IgD-negative memory B cell (primary cell): ENCODE measurements at regions not wholly inside any gene's neighbourhood (a gene's known extent, or its start where the extent isn't known, plus 50 kb on each side); places are given as distances from the start of the nearest gene placed in this dataset.

Source experiments
- H3K27ac Mint-ChIP-seq, 3 donors: one replicate each; pipeline ENCODE4 v1.8.0; 2020 to 2022; ENCODE audit warnings: mild to moderate bottlenecking in 3 of 3, mixed read lengths in 3 of 3, moderate library complexity in 1 of 3
- H3K27me3 Mint-ChIP-seq: one replicate; pipeline ENCODE4 v1.8.0; 2021; ENCODE audit warnings: mixed read lengths
- H3K36me3 Mint-ChIP-seq: one replicate; pipeline ENCODE4 v1.8.0; 2020; ENCODE audit warnings: mild to moderate bottlenecking, mixed read lengths
- H3K4me1 Mint-ChIP-seq, 3 donors: one replicate each; pipeline ENCODE4 v1.8.0; 2020 to 2022; ENCODE audit warnings: mixed read lengths in 3 of 3, mild to moderate bottlenecking in 1 of 3
- H3K4me3 Mint-ChIP-seq, 4 donors: one replicate each; pipeline ENCODE4 v1.8.0; 2020 to 2022; ENCODE audit warnings: mild to moderate bottlenecking in 4 of 4, mixed read lengths in 4 of 4, moderate library complexity in 3 of 4
- H3K9me3 Mint-ChIP-seq, 3 donors: one replicate each; pipeline ENCODE4 v1.8.0; 2020 to 2021; ENCODE audit warnings: mixed read lengths in 3 of 3, mild to moderate bottlenecking in 1 of 3

GRCh38 chr2:235293061-235293460, 200.8 kb upstream of the AGAP1 start:
- Mint-ChIP-seq H3K4me3 (no peak overlapping the region), H3K27me3 (peaks cover 1% of the 10 kb centered on the region), H3K4me1 (no peaks in the 10 kb centered on the region), H3K36me3 (no peaks in the 10 kb centered on the region), H3K9me3 (peaks cover 1 to 8% (median 4%) of the 10 kb centered on the region in 3 donors), H3K27ac (no peak overlapping the region)

GRCh38 chr2:235295831-235296230, 198.0 kb upstream of the AGAP1 start:
- peaks cover 1% of the 10 kb centered on the region for H3K27me3 Mint-ChIP-seq
- H3K4me1 Mint-ChIP-seq: no peaks in the 10 kb centered on the region
- H3K27ac Mint-ChIP-seq: no peak overlapping the region
- H3K9me3 Mint-ChIP-seq: peaks cover 1 to 8% (median 4%) of the 10 kb centered on the region in 3 donors
- H3K4me3 Mint-ChIP-seq: no peak overlapping the region
- no peaks in the 10 kb centered on the region for H3K36me3 Mint-ChIP-seq

DNA sequence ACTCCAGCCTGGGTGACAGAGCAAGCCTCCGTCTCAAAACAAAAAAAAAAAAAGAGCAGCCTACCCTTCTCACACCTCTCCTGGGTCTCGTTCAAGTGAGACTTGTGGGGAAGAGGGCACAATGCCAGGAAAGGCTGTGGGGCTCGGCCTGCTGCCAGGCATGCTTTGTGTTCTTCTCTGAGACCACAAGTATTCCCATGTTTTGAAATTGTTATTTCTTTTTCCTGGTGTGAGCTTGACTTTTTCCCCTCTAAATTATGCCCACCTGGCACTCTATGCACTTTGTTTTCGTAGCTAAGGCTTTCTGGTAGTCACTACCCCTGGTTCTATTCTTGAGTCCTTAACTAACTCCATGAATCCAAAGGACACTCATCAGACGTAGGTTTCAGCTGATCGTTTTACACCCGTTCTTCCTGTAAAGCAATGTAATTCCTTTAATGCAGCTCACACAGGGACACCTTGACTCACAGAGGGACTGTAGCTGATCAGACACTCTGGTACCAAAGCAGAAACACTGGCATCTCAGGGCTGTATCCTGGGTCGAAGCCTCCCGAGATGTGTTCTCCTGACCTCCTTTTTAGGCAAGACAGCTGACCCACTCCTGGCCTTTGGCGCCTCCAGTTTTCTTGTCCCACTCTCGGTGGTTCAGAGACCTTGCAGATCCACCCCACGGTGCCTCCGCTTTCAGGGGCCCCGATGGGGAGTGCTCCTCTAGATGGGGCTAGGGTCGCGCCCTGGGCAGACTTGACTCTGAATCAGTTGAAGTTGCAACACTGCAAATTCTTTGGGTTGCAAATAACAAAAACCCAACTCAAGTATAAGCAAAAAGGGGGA, 193.3 kb upstream of the AGAP1 start:
- Mint-ChIP-seq H3K27me3 (peaks cover 2% of the 10 kb centered on the region), H3K4me3 (no peak overlapping the region), H3K27ac (no peak overlapping the region), H3K9me3 (peaks cover 1 to 8% (median 4%) of the 10 kb centered on the region in 3 donors), H3K4me1 (no peaks in the 10 kb centered on the region), H3K36me3 (no peaks in the 10 kb centered on the region)

GRCh38 chr2:235301202-235302076, 192.4 kb upstream of the AGAP1 start:
- H3K4me3 Mint-ChIP-seq: no peak overlapping the region
- H3K27ac Mint-ChIP-seq: no peak overlapping the region
- peaks cover 2% of the 10 kb centered on the region for H3K27me3 Mint-ChIP-seq
- no peaks in the 10 kb centered on the region for H3K36me3 Mint-ChIP-seq
- H3K9me3 Mint-ChIP-seq: peaks cover 4 to 8% (median 6%) of the 10 kb centered on the region in 3 donors
- no peaks in the 10 kb centered on the region for H3K4me1 Mint-ChIP-seq

DNA sequence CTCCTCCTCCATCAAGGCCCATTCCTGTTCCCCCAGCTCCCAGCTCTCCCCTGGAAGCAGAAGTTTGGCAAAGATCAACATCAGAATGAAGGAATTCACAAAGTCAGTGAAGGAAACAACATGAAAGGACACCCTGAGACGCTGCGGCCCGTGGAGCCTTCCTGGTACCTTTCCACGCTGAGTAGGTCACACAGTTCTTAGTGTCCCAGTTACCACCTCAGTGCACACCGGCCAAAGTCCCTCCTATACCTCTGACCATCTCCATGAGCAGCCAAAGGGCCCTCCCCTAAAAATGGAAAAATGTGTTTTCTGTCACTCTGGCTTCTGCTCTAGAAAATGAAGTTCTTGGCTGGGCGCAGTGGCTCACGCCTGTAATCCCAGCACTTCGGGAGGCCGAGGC, 191.6 kb upstream of the AGAP1 start:
- Mint-ChIP-seq H3K4me1 (no peaks in the 10 kb centered on the region), H3K27me3 (peaks cover 1% of the 10 kb centered on the region), H3K9me3 (peaks cover 4 to 5% (median 5%) of the 10 kb centered on the region in 3 donors), H3K27ac (no peak overlapping the region), H3K4me3 (no peak overlapping the region), H3K36me3 (no peaks in the 10 kb centered on the region)

- H3K4me1 Mint-ChIP-seq: no peaks in the 10 kb centered on the region
- peaks cover 1% of the 10 kb centered on the region for H3K27me3 Mint-ChIP-seq
- H3K27ac Mint-ChIP-seq: peak overlapping the region in 1 of 3 donors; percentile 40
- no peaks in the 10 kb centered on the region for H3K36me3 Mint-ChIP-seq
- no peak overlapping the region for H3K4me3 Mint-ChIP-seq
- H3K9me3 Mint-ChIP-seq: peaks cover 0 to 3% (median 3%) of the 10 kb centered on the region in 3 donors
Measured at GRCh38 chr2:235303499-235304291, 190.1 kb upstream of the AGAP1 start.

DNA sequence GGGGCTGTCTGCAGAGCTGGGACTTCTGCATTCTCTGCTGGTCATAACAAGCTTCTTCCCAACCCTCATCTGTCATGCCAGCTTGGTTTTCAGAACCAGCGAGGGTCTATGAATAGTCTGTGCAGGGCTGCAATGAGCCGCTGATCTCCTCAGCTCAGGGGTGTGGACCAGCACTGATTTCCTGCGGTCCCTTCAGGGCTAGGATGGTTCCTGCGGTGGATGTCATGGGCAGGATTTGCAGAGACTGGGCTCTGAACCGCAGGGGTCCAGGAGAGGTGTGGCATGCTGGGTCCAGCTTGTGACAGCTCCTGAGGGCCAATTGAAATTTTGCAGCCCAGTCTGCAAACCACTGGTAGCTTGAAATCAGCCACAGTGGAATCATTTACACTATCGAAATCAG, 188.2 kb upstream of the AGAP1 start:
- Mint-ChIP-seq H3K27me3 (peaks cover 4% of the 10 kb centered on the region), H3K4me1 (no peaks in the 10 kb centered on the region), H3K9me3 (peaks cover 3 to 4% (median 3%) of the 10 kb centered on the region in 3 donors), H3K36me3 (no peaks in the 10 kb centered on the region), H3K27ac (no peak overlapping the region), H3K4me3 (no peak overlapping the region)

- peaks cover 3% of the 10 kb centered on the region for H3K27me3 Mint-ChIP-seq
- H3K4me3 Mint-ChIP-seq: no peak overlapping the region
- H3K4me1 Mint-ChIP-seq: no peaks in the 10 kb centered on the region
- no peak overlapping the region for H3K27ac Mint-ChIP-seq
- H3K36me3 Mint-ChIP-seq: no peaks in the 10 kb centered on the region
- peaks cover 3 to 7% (median 4%) of the 10 kb centered on the region in 3 donors for H3K9me3 Mint-ChIP-seq
Measured at GRCh38 chr2:235311044-235311443, 182.8 kb upstream of the AGAP1 start.

DNA sequence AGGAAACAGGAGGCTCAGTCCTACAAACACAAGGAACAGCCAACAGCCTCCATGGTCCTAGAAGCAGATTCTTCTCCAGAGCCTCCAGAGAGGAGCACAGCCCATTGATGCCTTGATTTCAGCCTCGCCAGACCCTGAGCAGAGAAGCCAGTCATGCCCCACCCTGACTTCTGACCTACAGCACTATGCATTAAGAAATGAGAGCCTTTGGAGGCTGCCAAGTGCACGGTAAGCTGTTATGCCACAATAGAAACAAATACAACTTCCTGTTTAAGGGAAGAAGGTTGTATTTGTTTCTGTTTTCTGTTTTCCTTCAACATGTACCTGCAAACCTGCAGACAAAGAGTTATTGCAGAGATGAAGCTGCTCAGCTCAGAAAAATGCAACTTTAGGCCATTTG, 181.3 kb upstream of the AGAP1 start:
- Mint-ChIP-seq H3K4me3 (no peak overlapping the region), H3K27me3 (peaks cover 3% of the 10 kb centered on the region), H3K9me3 (peaks cover under 1 to 7% (median 1%) of the 10 kb centered on the region in 3 donors), H3K4me1 (peaks cover 0 to 1% (median 0%) of the 10 kb centered on the region in 3 donors), H3K36me3 (no peaks in the 10 kb centered on the region), H3K27ac (no peak overlapping the region)

DNA sequence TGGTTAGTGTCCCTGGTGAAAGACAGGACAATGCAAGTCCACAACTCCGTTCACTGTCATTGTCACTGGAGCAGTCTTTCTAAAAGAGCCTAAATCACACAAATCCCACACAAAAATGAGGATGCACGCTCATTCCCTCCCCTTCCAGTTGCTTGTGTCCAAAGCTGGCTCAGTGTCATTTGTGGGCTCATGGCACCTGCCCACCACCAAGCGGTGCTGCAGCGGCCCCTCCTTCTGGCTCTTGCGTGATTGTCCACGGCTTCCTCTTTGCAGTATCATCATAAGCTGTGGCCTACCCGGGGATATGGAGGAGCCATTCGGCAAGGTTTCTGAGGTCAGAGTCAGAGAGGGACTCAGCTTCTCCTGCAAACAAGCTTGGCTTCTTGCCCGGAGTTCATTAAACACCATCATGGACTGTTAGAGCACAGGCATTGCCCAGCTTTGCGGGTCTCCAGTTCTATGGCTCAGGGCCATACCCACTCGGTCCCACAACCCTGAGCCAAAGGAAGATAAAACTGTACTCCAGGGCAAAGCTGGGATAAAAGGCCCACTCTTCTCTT, 179.4 kb upstream of the AGAP1 start:
- peaks cover 0 to 7% (median 1%) of the 10 kb centered on the region in 3 donors for H3K9me3 Mint-ChIP-seq
- H3K4me3 Mint-ChIP-seq: no peak overlapping the region
- H3K36me3 Mint-ChIP-seq: no peaks in the 10 kb centered on the region
- H3K4me1 Mint-ChIP-seq: peaks cover 0 to 1% (median 0%) of the 10 kb centered on the region in 3 donors
- no peak overlapping the region for H3K27ac Mint-ChIP-seq
- peaks cover 3% of the 10 kb centered on the region for H3K27me3 Mint-ChIP-seq

DNA sequence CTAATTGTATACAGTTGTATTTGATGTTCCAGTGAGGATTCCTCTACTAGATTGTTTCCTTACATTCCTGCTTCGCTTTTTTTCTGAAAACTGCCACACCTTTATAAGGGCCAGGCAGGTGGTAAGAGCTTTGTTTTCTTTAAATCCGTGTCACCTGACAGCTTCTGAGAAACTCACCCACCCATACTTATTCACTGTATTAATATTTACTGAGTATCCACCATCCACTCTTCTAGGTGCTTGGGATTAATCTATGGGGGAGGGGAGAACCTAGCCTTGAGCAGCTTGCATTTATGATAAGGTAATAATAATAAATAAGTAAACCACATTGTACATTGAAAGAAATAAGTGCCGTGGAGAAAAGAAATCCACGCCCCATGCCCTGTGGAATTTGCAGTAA, 174.7 kb upstream of the AGAP1 start:
- no peaks in the 10 kb centered on the region for H3K9me3 Mint-ChIP-seq
- peaks cover 4% of the 10 kb centered on the region for H3K27me3 Mint-ChIP-seq
- peaks cover 0 to 1% (median 0%) of the 10 kb centered on the region in 3 donors for H3K4me1 Mint-ChIP-seq
- H3K36me3 Mint-ChIP-seq: no peaks in the 10 kb centered on the region
- H3K4me3 Mint-ChIP-seq: no peak overlapping the region
- no peak overlapping the region for H3K27ac Mint-ChIP-seq

DNA sequence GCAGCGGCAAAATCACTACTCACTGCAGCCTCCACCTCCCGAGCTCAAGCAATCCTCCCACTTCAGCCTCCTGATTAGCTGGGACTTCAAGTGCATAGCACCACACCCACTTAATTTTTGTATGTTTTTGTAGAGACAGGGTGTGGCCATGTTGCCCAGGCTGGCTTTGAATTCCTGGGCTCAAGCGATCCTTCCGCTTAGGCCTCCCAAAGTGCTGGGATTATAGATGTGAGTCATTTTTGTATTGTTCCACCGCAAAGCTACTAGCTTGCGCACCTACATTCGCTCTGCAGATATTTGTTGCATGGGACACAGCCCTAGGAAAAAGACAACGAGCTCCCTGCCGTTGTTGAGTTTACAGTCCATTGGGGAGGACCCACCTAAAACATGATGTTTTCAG, 173.5 kb upstream of the AGAP1 start:
- Mint-ChIP-seq H3K36me3 (no peaks in the 10 kb centered on the region), H3K27ac (no peak overlapping the region), H3K27me3 (peaks cover 4% of the 10 kb centered on the region), H3K4me3 (no peak overlapping the region), H3K4me1 (peaks cover 0 to 1% (median 0%) of the 10 kb centered on the region in 3 donors), H3K9me3 (no peaks in the 10 kb centered on the region)

DNA sequence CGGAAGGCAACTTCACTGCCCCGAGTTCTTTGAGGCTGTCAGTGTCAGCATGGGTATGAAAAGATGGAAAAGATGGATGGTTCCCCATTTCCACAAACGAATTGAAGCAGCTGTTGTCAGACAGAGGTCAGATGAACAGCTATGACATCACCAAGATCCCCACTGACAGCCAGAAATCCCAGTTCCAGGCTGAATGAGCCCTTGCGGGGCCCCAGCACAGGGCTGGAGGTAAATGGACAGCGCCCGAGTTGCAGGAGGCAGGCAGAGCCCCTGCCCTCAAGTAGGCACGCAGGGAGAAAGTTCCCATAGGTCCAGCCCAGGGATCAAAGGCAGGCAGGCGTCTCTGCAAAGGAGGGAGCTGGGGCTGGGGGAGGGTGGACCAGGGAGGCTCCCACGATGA, 169.5 kb upstream of the AGAP1 start:
- H3K27ac Mint-ChIP-seq: no peak overlapping the region
- H3K4me3 Mint-ChIP-seq: no peak overlapping the region
- H3K27me3 Mint-ChIP-seq: peaks cover 4% of the 10 kb centered on the region
- no peaks in the 10 kb centered on the region for H3K4me1 Mint-ChIP-seq
- H3K9me3 Mint-ChIP-seq: no peaks in the 10 kb centered on the region
- no peaks in the 10 kb centered on the region for H3K36me3 Mint-ChIP-seq

GRCh38 chr2:235325151-235325550, 168.7 kb upstream of the AGAP1 start:
- Mint-ChIP-seq H3K4me1 (no peaks in the 10 kb centered on the region), H3K4me3 (no peak overlapping the region), H3K36me3 (no peaks in the 10 kb centered on the region), H3K27ac (no peak overlapping the region), H3K9me3 (no peaks in the 10 kb centered on the region), H3K27me3 (peaks cover 4% of the 10 kb centered on the region)
